Thyroid gland (tissue), 4 donors: ENCODE measurements at regions not wholly inside any gene's neighbourhood (a gene's known extent, or its start where the extent isn't known, plus 50 kb on each side); places are given as distances from the start of the nearest gene placed in this dataset.

Experiments used
- CTCF ChIP-seq, 6 experiments: fragments of 200-600 bp in 3 of 6; fragments of 450-650 bp in 3 of 6; sonication (generic) in 3 of 6; IDR thresholded peaks; one replicate each; pipeline ENCODE4 v1.5.1; 2016 to 2019; ENCODE audit warnings: antibody characterized with exemption in 6 of 6, mild to moderate bottlenecking in 2 of 6, inconsistent platforms in 1 of 6, moderate library complexity in 1 of 6
- POLR2A ChIP-seq, 2 donors: fragments of 450-650 bp; IDR thresholded peaks; one replicate each; pipeline ENCODE4 v1.6.1; 2017; ENCODE audit warnings: antibody characterized with exemption in 2 of 2, mild to moderate bottlenecking in 2 of 2, moderate library complexity in 1 of 2

- TF ChIP-seq CTCF (IDR thresholded peaks at IDR 0.05) (no peak), POLR2A (IDR thresholded peaks at IDR 0.05) (no peak)
These were observed 183.2 kb downstream of the NDFIP2 start for GRCh38 chr13:79663977-79664636.
